HEK293T (cell line): ENCODE measurements at regions not wholly inside any gene's neighbourhood (a gene's known extent, or its start where the extent isn't known, plus 50 kb on each side); places are given as distances from the start of the nearest gene placed in this dataset.
"Not testable (repeated sequence)": the region's sequence is repeated elsewhere in the genome, so short reads cannot be mapped to it uniquely, and the experiment has no call there.

Experiments used
- BHLHE40 ChIP-seq: fragments of 450-650 bp; IDR thresholded peaks from 2 replicates; pipeline ENCODE4 v1.6.1; 2016; ENCODE audit warnings: mild to moderate bottlenecking, moderate library complexity, borderline replicate concordance
- FOXM1 ChIP-seq: fragments of 450-650 bp; IDR thresholded peaks from 2 replicates; pipeline ENCODE4 v1.6.1; 2017; ENCODE audit warnings: mild to moderate bottlenecking, borderline replicate concordance
- HDGF ChIP-seq: fragments of 450-650 bp; IDR thresholded peaks from 2 replicates; pipeline ENCODE4 v1.6.1; 2017; ENCODE audit warnings: antibody characterized with exemption, borderline replicate concordance
- LEF1 ChIP-seq: fragments of 450-650 bp; IDR thresholded peaks from 2 replicates; pipeline ENCODE4 v1.6.1; 2017; ENCODE audit warnings: mild to moderate bottlenecking, borderline replicate concordance
- NFRKB ChIP-seq: fragments of 450-650 bp; IDR thresholded peaks from 2 replicates; pipeline ENCODE4 v1.6.1; 2016; ENCODE audit warnings: mild to moderate bottlenecking, moderate library complexity
- SUZ12 ChIP-seq: fragments of 450-650 bp; IDR thresholded peaks from 2 replicates; pipeline ENCODE4 v1.6.1; 2016; ENCODE audit warnings: mild to moderate bottlenecking
- TARDBP ChIP-seq: fragments of 450-650 bp; IDR thresholded peaks from 2 replicates; pipeline ENCODE4 v1.6.1; 2016
- ZNF384 ChIP-seq: fragments of 450-650 bp; IDR thresholded peaks from 2 replicates; pipeline ENCODE4 v1.6.1; 2016

DNA sequence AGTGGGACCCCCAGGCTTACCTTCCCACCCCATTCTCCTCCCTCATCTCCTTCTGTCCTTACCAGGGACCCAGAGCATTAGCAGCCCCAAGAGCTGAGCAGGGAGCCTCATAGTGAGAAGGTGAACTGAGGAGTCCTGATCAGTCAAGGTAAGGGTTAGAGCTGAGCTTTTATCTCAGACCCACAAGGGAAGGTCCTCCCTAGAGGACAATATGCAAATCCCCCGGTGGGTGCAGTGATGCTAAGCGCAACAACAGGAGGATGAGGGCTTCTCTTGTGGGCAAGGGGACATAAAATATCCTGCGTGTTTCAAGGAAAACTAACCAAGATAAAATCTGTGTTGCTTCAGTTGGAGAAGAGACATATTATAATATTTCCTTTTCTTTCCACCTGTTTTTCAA, 505.2 kb downstream of the RPIA start:
- not testable (repeated sequence) for TF ChIP-seq BHLHE40, ZNF384, LEF1, SUZ12, HDGF, NFRKB, FOXM1, TARDBP
